Keratinocyte (primary cell): ENCODE measurements at regions not wholly inside any gene's neighbourhood (a gene's known extent, or its start where the extent isn't known, plus 50 kb on each side); places are given as distances from the start of the nearest gene placed in this dataset.
A peak's percentile ranks its signal among the peaks of the same experiment; 100 is the strongest.

Experiments used
- DNase-seq: peaks from one replicate; pipeline ENCODE4 v3.0.0-alpha.2; 2011; ENCODE audit warnings: low read depth, missing footprints, low spot score
- FAIRE-seq: peaks from 2 replicates; lab custom pipeline; 2011; peaks lifted over from hg19 to GRCh38; lab: Jason Lieb, UNC
- H2AFZ ChIP-seq: 2 replicates; pipeline ENCODE4 v1.6.0; 2012; ENCODE audit warnings: low read length, control low read depth, inconsistent platforms; ENCODE audit not compliant: control insufficient read depth
- H3K27ac ChIP-seq: 2 replicates; pipeline ENCODE4 v1.5.1; 2011; ENCODE audit warnings: low read length; ENCODE audit not compliant: control insufficient read depth, insufficient read depth
- H3K27me3 ChIP-seq: 3 replicates; pipeline ENCODE4 v1.6.0; 2011; ENCODE audit warnings: low read length; ENCODE audit not compliant: control insufficient read depth, insufficient read depth; ENCODE audit errors: extremely low read depth
- H3K36me3 ChIP-seq, 2 experiments: 2 replicates in 1 of 2; 3 replicates in 1 of 2; pipeline ENCODE4 v1.5.1; 2011; ENCODE audit warnings: low read length in 2 of 2, mild to moderate bottlenecking in 1 of 2; ENCODE audit not compliant: control insufficient read depth in 2 of 2, insufficient read depth in 2 of 2; ENCODE audit errors: extremely low read depth in 1 of 2
- H3K4me1 ChIP-seq: 3 replicates; pipeline ENCODE4 v1.5.1; 2011; ENCODE audit warnings: low read length; ENCODE audit not compliant: control insufficient read depth, insufficient read depth; ENCODE audit errors: extremely low read depth
- H3K4me2 ChIP-seq: 3 replicates; pipeline ENCODE4 v1.6.0; 2011; ENCODE audit warnings: low read depth, low read length; ENCODE audit not compliant: control insufficient read depth, insufficient read depth; ENCODE audit errors: extremely low read depth
- H3K4me3 ChIP-seq, 3 experiments: fragments of 200-600 bp in 1 of 3; sonication (generic) in 1 of 3; 2 replicates in 2 of 3; 3 replicates in 1 of 3; pipeline ENCODE4 v1.5.1; 2011 to 2016; ENCODE audit warnings: low read length in 3 of 3, mild to moderate bottlenecking in 3 of 3, control low read depth in 2 of 3, inconsistent platforms in 1 of 3, low read depth in 1 of 3, mixed read lengths in 1 of 3, mixed run types in 1 of 3, moderate library complexity in 1 of 3; ENCODE audit not compliant: control insufficient read depth in 2 of 3, insufficient read depth in 2 of 3; ENCODE audit errors: extremely low read depth in 1 of 3
- H3K79me2 ChIP-seq: 2 replicates; pipeline ENCODE4 v1.6.0; 2012; ENCODE audit warnings: low read length; ENCODE audit not compliant: control insufficient read depth, insufficient read depth
- H3K9ac ChIP-seq: 3 replicates; pipeline ENCODE4 v1.6.0; 2011; ENCODE audit warnings: low read length; ENCODE audit not compliant: control insufficient read depth, insufficient read depth; ENCODE audit errors: extremely low read depth
- H3K9me1 ChIP-seq: 3 replicates; pipeline ENCODE4 v1.6.0; 2011; ENCODE audit warnings: low read length; ENCODE audit not compliant: control insufficient read depth, insufficient read depth; ENCODE audit errors: extremely low read depth
- H3K9me3 ChIP-seq: 2 replicates; pipeline ENCODE4 v1.5.1; 2012; ENCODE audit warnings: low read depth, low read length; ENCODE audit not compliant: control insufficient read depth
- H4K20me1 ChIP-seq: 3 replicates; pipeline ENCODE4 v1.6.0; 2011; ENCODE audit warnings: low read length; ENCODE audit not compliant: control insufficient read depth, insufficient read depth; ENCODE audit errors: extremely low read depth
- CTCF ChIP-seq, 3 experiments: IDR thresholded peaks in 1 of 3; conservative IDR thresholded peaks in 1 of 3; optimal IDR thresholded peaks in 1 of 3; 2 replicates in 2 of 3; 3 replicates in 1 of 3; pipeline versions ENCODE3 to v1.5.1; 2011; ENCODE audit warnings: low read length in 3 of 3, mild to moderate bottlenecking in 3 of 3, moderate library complexity in 2 of 3, control low read depth in 1 of 3, inconsistent platforms in 1 of 3; ENCODE audit not compliant: insufficient read depth in 2 of 3; ENCODE audit errors: extremely low read depth in 1 of 3
- EZH2 ChIP-seq: IDR thresholded peaks from one replicate; pipeline ENCODE4 v1.6.1; 2012; ENCODE audit warnings: inconsistent platforms, mild to moderate bottlenecking, low read length, moderate library complexity
- dilution Hi-C: fragments of 300-500 bp; cut with MboI; formaldehyde crosslinking; loops from one replicate; pipeline ENCODE4 v1.7.0; 2020; ENCODE audit warnings: low sequenced_read_pairs; ENCODE audit not compliant: extremely low pct_ligation_motif_present

- Histone ChIP-seq H3K27me3 (no peaks in the 10 kb centered on the region), H3K36me3 (no peaks in the 10 kb centered on the region), H3K4me2 (no peak overlapping the region), H3K4me1 (peaks cover 8% of the 10 kb centered on the region), H2AFZ (no peak overlapping the region), H4K20me1 (no peaks in the 10 kb centered on the region), H3K79me2 (no peaks in the 10 kb centered on the region), H3K9me3 (no peaks in the 10 kb centered on the region), H3K4me3 (no peak overlapping the region), H3K27ac (no peak overlapping the region), H3K9me1 (no peaks in the 10 kb centered on the region), H3K9ac (no peak overlapping the region)
- TF ChIP-seq CTCF (optimal IDR thresholded peaks at IDR 0.05 in 1 of 3, IDR thresholded peaks at IDR 0.05 in 1 of 3, conservative IDR thresholded peaks at IDR 0.05 in 1 of 3; ENCODE audit: extremely low read depth in 1 of 3, insufficient read depth in 2 of 3, low read length in 3 of 3) (no peak), EZH2 (no peak)
- FAIRE-seq (no peak), DNase-seq (no peak)
- dilution Hi-C loops, result no loop called here
Observed at GRCh38 chr4:36709991-36710390, 428.6 kb downstream of the DTHD1 start.

- Histone ChIP-seq H3K9ac (no peak overlapping the region), H3K27me3 (no peaks in the 10 kb centered on the region), H2AFZ (peak overlapping the region; percentile 56), H4K20me1 (no peaks in the 10 kb centered on the region), H3K4me3 (no peak overlapping the region), H3K79me2 (no peaks in the 10 kb centered on the region), H3K9me3 (peaks cover 3% of the 10 kb centered on the region), H3K9me1 (no peaks in the 10 kb centered on the region), H3K4me2 (peak overlapping the region; percentile 32), H3K4me1 (peaks cover 16% of the 10 kb centered on the region), H3K36me3 (no peaks in the 10 kb centered on the region), H3K27ac (no peak overlapping the region)
- TF ChIP-seq CTCF (optimal IDR thresholded peaks at IDR 0.05 in 1 of 3, IDR thresholded peaks at IDR 0.05 in 1 of 3, conservative IDR thresholded peaks at IDR 0.05 in 1 of 3; ENCODE audit: extremely low read depth in 1 of 3, insufficient read depth in 2 of 3, low read length in 3 of 3), result no peak
- TF ChIP-seq EZH2, result no peak
- FAIRE-seq (peak; percentile 66), DNase-seq (no peak)
- dilution Hi-C loops, result no loop called here
Observed at GRCh38 chr4:36712013-36712412, 430.6 kb downstream of the DTHD1 start.
